22Rv1 (cell line): ENCODE measurements at regions not wholly inside any gene's neighbourhood (a gene's known extent, or its start where the extent isn't known, plus 50 kb on each side); places are given as distances from the start of the nearest gene placed in this dataset.

Source experiments
- ZFX ChIP-seq: fragments of 450-650 bp; IDR thresholded peaks from 2 replicates; pipeline ENCODE4 v1.6.1; 2017; ENCODE audit warnings: antibody characterized with exemption, borderline replicate concordance
- TF ChIP-seq, protein P1 (sequence below): fragments of 450-650 bp; IDR thresholded peaks from 2 replicates; pipeline ENCODE4 v1.5.1; 2017; ENCODE audit warnings: mild to moderate bottlenecking

DNA sequence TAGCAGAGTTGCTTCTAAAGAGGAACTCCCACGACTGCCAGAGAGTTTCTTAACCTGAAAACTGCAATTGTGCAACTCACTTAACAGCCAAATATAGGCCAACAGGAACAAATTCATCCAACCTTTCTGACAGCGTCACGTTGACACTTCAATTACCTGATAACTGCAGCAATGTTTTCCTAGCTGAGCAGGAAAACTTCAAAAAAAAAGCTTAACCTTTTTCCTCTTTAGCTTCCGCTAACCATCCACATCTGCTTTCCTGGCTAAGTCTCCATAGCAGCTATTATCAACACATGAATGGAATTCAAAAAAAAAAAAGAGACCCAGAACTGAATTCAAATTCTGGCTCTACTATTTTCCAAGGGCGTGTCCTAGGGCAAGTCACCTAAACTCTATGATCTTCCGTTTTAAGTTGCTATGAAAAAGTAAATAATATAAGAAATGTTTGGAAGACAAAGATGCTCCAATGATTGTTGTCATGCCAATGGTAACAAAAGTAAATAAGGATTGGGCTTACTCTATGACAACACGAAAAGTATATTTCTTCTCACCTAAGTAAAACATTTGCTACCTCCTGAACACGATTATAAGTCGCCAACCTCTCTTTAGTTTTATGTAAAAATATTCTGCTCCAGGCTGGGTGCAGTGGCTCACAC is 524.6 kb upstream of the JARID2 start:
- TF ChIP-seq, protein P1, sequence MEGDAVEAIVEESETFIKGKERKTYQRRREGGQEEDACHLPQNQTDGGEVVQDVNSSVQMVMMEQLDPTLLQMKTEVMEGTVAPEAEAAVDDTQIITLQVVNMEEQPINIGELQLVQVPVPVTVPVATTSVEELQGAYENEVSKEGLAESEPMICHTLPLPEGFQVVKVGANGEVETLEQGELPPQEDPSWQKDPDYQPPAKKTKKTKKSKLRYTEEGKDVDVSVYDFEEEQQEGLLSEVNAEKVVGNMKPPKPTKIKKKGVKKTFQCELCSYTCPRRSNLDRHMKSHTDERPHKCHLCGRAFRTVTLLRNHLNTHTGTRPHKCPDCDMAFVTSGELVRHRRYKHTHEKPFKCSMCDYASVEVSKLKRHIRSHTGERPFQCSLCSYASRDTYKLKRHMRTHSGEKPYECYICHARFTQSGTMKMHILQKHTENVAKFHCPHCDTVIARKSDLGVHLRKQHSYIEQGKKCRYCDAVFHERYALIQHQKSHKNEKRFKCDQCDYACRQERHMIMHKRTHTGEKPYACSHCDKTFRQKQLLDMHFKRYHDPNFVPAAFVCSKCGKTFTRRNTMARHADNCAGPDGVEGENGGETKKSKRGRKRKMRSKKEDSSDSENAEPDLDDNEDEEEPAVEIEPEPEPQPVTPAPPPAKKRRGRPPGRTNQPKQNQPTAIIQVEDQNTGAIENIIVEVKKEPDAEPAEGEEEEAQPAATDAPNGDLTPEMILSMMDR, result no peak
- no peak for TF ChIP-seq ZFX
